Right lobe of liver (tissue), 4 donors: ENCODE measurements at regions not wholly inside any gene's neighbourhood (a gene's known extent, or its start where the extent isn't known, plus 50 kb on each side); places are given as distances from the start of the nearest gene placed in this dataset.

ENCODE experiments used
- CTCF ChIP-seq, 4 donors: fragments of 200-600 bp in 3 of 4; fragments of 450-650 bp in 1 of 4; IDR thresholded peaks; one replicate each; pipeline versions ENCODE4 v1.5.1 to v1.8.0; 2016 to 2022; ENCODE audit warnings: antibody characterized with exemption in 4 of 4, mild to moderate bottlenecking in 2 of 4
- POLR2A ChIP-seq: fragments of 450-650 bp; IDR thresholded peaks from one replicate; pipeline ENCODE4 v1.6.1; 2017; ENCODE audit warnings: antibody characterized with exemption, mild to moderate bottlenecking
- donor health status: DM: no; HTN: no; CAD: no.
- donor health status: DM: no; HTN: no; CAD: no.
- donor health status: DM: no; HTN: yes; CAD: no.

DNA sequence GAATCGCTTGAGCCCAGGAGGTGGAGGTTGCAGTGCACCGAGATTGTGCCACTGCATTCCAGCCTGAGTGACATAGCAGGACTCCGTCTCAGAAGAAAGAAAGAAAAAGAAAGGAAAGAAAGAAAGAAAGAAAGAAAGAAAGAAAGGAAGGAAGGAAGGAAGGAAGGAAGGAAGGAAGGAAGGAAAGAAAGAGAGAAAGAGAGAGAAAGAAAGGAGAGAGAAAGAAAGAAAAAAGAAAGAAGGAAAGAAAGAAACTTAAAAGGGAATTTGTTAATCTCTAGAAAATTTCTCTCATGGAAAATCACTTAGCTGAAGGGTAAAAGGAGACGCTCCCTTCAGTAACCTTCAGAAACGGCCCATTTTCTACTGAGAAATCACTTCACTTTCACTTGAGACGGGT, 279.5 kb upstream of the KLF6 start:
- no peak for TF ChIP-seq CTCF (IDR thresholded peaks at IDR 0.05)
- TF ChIP-seq POLR2A, result no peak
